Effector memory CD8-positive, alpha-beta T cell (primary cell): ENCODE measurements at regions not wholly inside any gene's neighbourhood (a gene's known extent, or its start where the extent isn't known, plus 50 kb on each side); places are given as distances from the start of the nearest gene placed in this dataset.

Experiments used
- ATAC-seq: fragments of 150-1000 bp; cut with Tn5 transposase; replicated peaks from 2 replicates; pipeline ENCODE4 v1.10.0; 2021; ENCODE audit warnings: mild to moderate bottlenecking, moderate library complexity
- DNase-seq, 3 experiments: peaks; one replicate each; pipeline ENCODE4 v3.0.0; 2021
- H3K27ac Mint-ChIP-seq, 2 donors: one replicate each; pipeline ENCODE4 v1.8.0; 2022; ENCODE audit warnings: mild to moderate bottlenecking in 2 of 2, mixed read lengths in 2 of 2, moderate library complexity in 2 of 2
- H3K27me3 Mint-ChIP-seq, 2 donors: one replicate each; pipeline ENCODE4 v1.8.0; 2022; ENCODE audit warnings: mixed read lengths in 2 of 2
- H3K36me3 Mint-ChIP-seq: one replicate; pipeline ENCODE4 v1.8.0; 2022; ENCODE audit warnings: mild to moderate bottlenecking, moderate library complexity, mixed read lengths; ENCODE audit not compliant: insufficient read depth
- H3K4me1 Mint-ChIP-seq, 2 donors: one replicate each; pipeline ENCODE4 v1.8.0; 2022; ENCODE audit warnings: low read depth in 2 of 2, mixed read lengths in 2 of 2
- H3K4me3 Mint-ChIP-seq, 2 donors: one replicate each; pipeline ENCODE4 v1.8.0; 2022; ENCODE audit warnings: mild to moderate bottlenecking in 2 of 2, mixed read lengths in 2 of 2, moderate library complexity in 2 of 2
- H3K9me3 Mint-ChIP-seq, 2 donors: one replicate each; pipeline ENCODE4 v1.8.0; 2022; ENCODE audit warnings: mixed read lengths in 2 of 2

DNA sequence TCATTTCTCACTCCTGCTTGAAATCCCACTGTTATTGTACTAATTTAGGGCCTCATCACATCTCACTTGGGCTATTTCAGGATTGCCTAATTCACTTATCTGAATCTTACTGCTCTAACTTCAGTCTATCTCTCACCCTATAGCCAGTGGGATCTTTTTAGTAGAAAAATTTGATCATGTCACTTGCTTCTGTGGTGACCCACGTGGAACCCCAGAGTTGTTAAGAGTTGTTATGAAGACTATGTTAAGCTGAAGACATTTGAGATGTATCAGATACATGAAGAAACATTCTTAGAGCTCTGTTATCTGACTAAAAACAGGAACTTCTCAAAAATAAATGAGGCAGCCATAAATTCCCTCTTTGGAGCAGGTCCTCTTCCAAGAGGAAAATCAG is 1375.6 kb upstream of the TENM4 start:
- Mint-ChIP-seq H3K9me3 (peaks cover 0 to 6% of the 10 kb centered on the region in 2 donors), H3K27me3 (no peaks in the 10 kb centered on the region), H3K4me3 (no peak overlapping the region), H3K36me3 (no peaks in the 10 kb centered on the region), H3K27ac (no peak overlapping the region), H3K4me1 (no peaks in the 10 kb centered on the region)
- DNase-seq = no peak
- no peak for ATAC-seq

- peaks cover 0 to 7% of the 10 kb centered on the region in 2 donors for H3K9me3 Mint-ChIP-seq
- ATAC-seq = no peak
- no peaks in the 10 kb centered on the region for H3K4me1 Mint-ChIP-seq
- H3K4me3 Mint-ChIP-seq = no peak overlapping the region
- no peak for DNase-seq
- no peak overlapping the region for H3K27ac Mint-ChIP-seq
- H3K36me3 Mint-ChIP-seq = no peaks in the 10 kb centered on the region
- no peaks in the 10 kb centered on the region for H3K27me3 Mint-ChIP-seq
Observed at GRCh38 chr11:80815752-80816453, 1375.1 kb upstream of the TENM4 start.

DNA sequence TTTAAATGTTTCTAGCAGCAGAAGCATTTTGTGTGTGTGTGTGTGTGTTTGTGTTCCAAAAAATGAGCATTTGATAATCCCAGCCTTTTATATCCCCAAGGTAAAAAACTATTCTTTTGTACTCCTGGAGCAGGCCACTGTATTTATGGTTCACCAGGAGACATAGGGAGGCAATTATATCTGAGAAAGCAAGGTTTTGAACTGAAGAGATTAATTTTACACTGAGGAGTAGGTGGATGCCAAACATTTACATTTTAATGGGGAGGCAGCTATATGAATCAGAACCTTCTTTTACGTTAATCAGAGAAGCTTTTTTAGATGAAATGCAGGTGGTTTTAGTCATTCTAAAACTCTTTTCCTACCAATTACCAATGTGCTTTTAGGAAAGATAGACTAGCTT is 1374.0 kb upstream of the TENM4 start:
- no peak for DNase-seq
- H3K27ac Mint-ChIP-seq = no peak overlapping the region
- no peaks in the 10 kb centered on the region for H3K4me1 Mint-ChIP-seq
- H3K36me3 Mint-ChIP-seq = no peaks in the 10 kb centered on the region
- H3K27me3 Mint-ChIP-seq = no peaks in the 10 kb centered on the region
- H3K4me3 Mint-ChIP-seq = no peak overlapping the region
- no peak for ATAC-seq
- peaks cover 7 to 8% of the 10 kb centered on the region in 2 donors for H3K9me3 Mint-ChIP-seq

GRCh38 chr11:80810695-80811094 is 1369.9 kb upstream of the TENM4 start:
- no peaks in the 10 kb centered on the region for H3K4me1 Mint-ChIP-seq
- no peak overlapping the region for H3K27ac Mint-ChIP-seq

DNA sequence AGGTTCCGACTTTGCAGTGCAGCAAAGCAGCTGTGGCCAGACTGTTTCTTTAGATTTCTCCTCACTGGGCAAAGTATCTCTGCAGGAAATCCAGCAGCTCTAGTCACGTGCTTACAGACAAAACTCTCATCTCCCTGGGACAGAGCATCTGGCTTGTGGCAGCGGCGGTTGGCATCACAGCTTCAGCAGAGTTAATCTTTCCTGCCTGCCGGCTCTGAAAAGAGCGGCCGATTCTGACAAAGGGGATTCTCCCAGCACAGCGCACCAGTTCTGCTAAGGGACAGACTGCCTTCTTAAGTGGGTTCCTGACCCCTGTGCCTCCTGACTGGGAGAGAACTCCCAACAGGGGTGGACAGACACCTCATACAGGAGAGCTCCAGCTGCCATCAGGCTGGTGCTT is 1357.3 kb upstream of the TENM4 start:
- no peaks in the 10 kb centered on the region for H3K36me3 Mint-ChIP-seq
- H3K4me3 Mint-ChIP-seq = no peak overlapping the region
- ATAC-seq = no peak
- H3K4me1 Mint-ChIP-seq = no peaks in the 10 kb centered on the region
- DNase-seq = no peak
- H3K27me3 Mint-ChIP-seq = no peaks in the 10 kb centered on the region
- peaks cover 6 to 38% of the 10 kb centered on the region in 2 donors for H3K9me3 Mint-ChIP-seq
- no peak overlapping the region for H3K27ac Mint-ChIP-seq

More at GRCh38 chr11:80810695-80811094, 1369.9 kb upstream of the TENM4 start:
- Mint-ChIP-seq H3K9me3 (peaks cover 1 to 15% of the 10 kb centered on the region in 2 donors), H3K27me3 (no peaks in the 10 kb centered on the region), H3K36me3 (no peaks in the 10 kb centered on the region), H3K4me3 (no peak overlapping the region)
- DNase-seq = no peak
- ATAC-seq = no peak

DNA sequence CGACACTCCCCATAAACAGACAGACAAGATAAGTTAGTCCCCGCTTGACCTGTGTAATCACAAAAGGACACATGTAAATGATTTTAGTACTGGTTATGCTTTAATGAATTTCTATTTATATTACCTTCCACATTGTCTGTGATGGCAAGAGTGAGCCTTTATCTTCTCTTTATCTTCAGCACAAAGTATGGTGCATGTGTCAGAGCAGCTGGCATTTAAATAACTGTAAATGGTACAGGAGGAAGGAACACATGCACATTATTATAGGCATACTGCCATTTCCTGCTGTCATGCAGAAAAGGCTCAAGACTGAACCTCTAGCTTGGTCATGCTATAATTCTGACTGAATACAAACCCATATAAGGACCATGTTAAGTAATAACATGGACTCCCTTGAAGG is 1342.7 kb upstream of the TENM4 start:
- H3K9me3 Mint-ChIP-seq = peaks cover 10 to 20% of the 10 kb centered on the region in 2 donors
- no peaks in the 10 kb centered on the region for H3K27me3 Mint-ChIP-seq
- DNase-seq (no peak), ATAC-seq (no peak)
- H3K36me3 Mint-ChIP-seq = no peaks in the 10 kb centered on the region
- no peak overlapping the region for H3K27ac Mint-ChIP-seq
- H3K4me3 Mint-ChIP-seq = no peak overlapping the region
- no peaks in the 10 kb centered on the region for H3K4me1 Mint-ChIP-seq

DNA sequence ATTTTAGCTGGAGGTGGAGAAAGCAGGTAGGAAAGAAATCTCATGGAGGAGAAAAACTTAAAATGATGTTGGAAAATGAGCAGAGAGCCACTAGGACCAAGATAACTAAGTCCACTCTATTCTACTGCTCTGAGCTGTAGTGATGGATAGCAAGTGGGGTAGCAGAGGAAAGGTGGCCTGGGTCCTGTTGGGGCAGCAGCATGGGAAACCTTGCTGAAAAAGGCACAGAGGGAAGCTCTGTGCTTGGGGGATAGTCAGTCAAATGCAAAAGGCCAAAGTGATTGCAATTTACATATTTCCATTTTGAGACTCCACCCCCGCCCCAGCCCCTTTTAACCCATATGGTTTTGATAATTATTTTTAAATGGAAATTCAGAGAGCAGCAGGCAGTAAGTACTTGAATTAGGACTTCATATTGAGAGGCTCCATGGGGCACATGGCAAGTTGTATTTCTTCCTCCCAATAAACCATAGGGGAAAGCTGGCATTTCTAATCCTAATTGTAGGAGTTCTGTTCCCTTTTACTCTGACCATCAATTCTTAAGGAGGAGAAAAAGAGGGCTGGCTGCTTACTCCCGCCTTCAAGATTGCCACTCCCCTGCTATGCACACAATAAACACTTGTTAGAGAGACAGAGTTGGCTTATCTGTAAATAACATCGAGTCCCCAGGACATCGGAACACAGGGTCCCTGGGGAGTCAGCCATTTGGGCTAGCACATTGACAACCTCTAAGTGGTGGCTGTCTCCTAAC is 1341.5 kb upstream of the TENM4 start:
- Mint-ChIP-seq H3K9me3 (peaks cover 12 to 23% of the 10 kb centered on the region in 2 donors), H3K4me1 (no peaks in the 10 kb centered on the region), H3K27ac (no peak overlapping the region), H3K36me3 (no peaks in the 10 kb centered on the region), H3K4me3 (no peak overlapping the region), H3K27me3 (no peaks in the 10 kb centered on the region)
- DNase-seq (no peak), ATAC-seq (no peak)

DNA sequence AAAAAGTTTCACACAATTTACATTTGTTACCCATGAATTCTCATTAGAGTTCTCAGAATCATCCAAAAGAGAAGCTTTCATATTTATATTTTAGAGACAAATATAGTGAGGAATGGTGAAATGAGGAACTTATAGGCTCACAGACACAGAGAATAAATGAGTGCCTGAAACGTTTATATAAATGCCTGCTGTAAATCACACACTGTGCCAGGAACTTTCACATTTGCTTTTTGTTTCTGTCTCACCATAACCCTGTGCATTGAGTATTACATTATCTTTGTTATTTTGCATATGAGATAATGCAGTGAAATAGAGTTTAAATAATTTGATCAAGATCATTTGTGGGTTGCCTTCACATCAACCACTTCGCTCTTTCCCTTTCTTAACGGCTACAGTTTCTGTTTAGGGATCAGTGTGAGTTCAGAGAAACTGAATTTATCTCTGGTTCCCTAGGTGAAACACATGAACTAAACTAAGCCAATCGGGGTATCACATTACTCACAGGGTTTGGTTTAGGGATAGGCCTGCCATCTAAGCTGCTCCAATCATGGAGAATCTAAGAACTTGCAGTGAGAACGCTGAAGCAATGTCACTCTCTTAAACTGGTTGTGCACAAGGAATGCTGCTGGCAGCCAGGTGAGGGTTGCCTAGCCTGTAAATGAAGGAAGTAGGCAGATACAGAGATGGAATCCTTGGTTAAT is 1339.2 kb upstream of the TENM4 start:
- Mint-ChIP-seq H3K9me3 (peaks cover 13 to 21% of the 10 kb centered on the region in 2 donors), H3K4me3 (no peak overlapping the region), H3K27ac (no peak overlapping the region), H3K27me3 (no peaks in the 10 kb centered on the region), H3K4me1 (no peaks in the 10 kb centered on the region), H3K36me3 (no peaks in the 10 kb centered on the region)
- DNase-seq (no peak), ATAC-seq (no peak)

- Mint-ChIP-seq H3K27ac (no peak overlapping the region), H3K9me3 (peaks cover 11 to 24% of the 10 kb centered on the region in 2 donors), H3K36me3 (no peaks in the 10 kb centered on the region), H3K4me3 (no peak overlapping the region), H3K27me3 (no peaks in the 10 kb centered on the region), H3K4me1 (no peaks in the 10 kb centered on the region)
- ATAC-seq = no peak
- DNase-seq = no peak
Observed at GRCh38 chr11:80778941-80779340, 1338.1 kb upstream of the TENM4 start.

- ATAC-seq (no peak), DNase-seq (no peak)
- peaks cover 12 to 24% of the 10 kb centered on the region in 2 donors for H3K9me3 Mint-ChIP-seq
- H3K27ac Mint-ChIP-seq = no peak overlapping the region
- no peaks in the 10 kb centered on the region for H3K4me1 Mint-ChIP-seq
- H3K27me3 Mint-ChIP-seq = no peaks in the 10 kb centered on the region
- no peaks in the 10 kb centered on the region for H3K36me3 Mint-ChIP-seq
- no peak overlapping the region for H3K4me3 Mint-ChIP-seq
Observed at GRCh38 chr11:80778432-80778831, 1337.6 kb upstream of the TENM4 start.

DNA sequence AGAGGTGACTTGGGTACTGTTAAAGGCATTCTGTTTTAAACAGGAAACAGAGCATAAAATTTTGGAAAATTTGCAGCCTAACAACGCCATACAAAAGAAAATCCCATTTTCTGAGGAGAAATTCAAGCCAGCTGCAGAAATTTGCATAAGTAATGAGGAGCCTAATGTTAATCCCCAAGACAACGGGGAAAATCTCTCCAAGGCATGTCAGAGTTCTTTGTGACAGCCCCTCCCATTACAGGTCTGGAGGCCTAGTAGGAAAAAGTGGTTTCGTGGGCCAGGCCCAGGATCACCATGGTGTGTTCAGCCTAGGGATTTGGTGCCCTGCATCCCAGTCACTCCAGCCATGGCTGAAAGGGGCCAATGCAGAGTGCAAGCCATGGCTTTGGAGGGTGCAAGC is 1333.1 kb upstream of the TENM4 start:
- ATAC-seq = no peak
- Mint-ChIP-seq H3K4me3 (no peak overlapping the region), H3K27me3 (no peaks in the 10 kb centered on the region), H3K27ac (no peak overlapping the region), H3K36me3 (no peaks in the 10 kb centered on the region), H3K9me3 (peaks cover 16 to 35% of the 10 kb centered on the region in 2 donors), H3K4me1 (no peaks in the 10 kb centered on the region)
- no peak for DNase-seq

GRCh38 chr11:80771017-80771416 is 1330.2 kb upstream of the TENM4 start:
- ATAC-seq = no peak
- DNase-seq = no peak
- Mint-ChIP-seq H3K4me1 (no peaks in the 10 kb centered on the region), H3K27me3 (no peaks in the 10 kb centered on the region), H3K27ac (no peak overlapping the region), H3K9me3 (peaks cover 11 to 29% of the 10 kb centered on the region in 2 donors), H3K36me3 (no peaks in the 10 kb centered on the region), H3K4me3 (no peak overlapping the region)

DNA sequence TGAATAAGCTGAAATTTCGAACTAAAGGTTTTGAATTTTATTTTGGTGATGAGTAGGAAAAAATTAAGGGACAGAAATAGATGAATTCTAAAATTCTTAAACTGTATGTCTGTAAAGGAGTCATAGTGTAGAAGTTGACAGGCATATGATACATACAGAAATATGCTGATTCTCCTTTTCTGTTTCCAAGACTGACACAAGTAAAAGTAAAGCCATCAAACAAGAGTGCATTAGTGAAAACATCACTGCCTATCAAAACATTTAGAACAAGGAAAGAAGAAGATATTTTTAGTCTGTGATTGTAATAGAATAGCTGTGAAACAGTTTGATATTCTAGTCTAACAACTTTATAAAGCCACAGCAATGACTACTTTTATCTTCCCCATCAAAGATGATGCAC is 1318.0 kb upstream of the TENM4 start:
- no peaks in the 10 kb centered on the region for H3K4me1 Mint-ChIP-seq
- H3K27ac Mint-ChIP-seq = no peak overlapping the region
- no peaks in the 10 kb centered on the region for H3K36me3 Mint-ChIP-seq
- no peak for ATAC-seq
- H3K9me3 Mint-ChIP-seq = peaks cover 6 to 7% of the 10 kb centered on the region in 2 donors
- no peak for DNase-seq
- no peaks in the 10 kb centered on the region for H3K27me3 Mint-ChIP-seq
- no peak overlapping the region for H3K4me3 Mint-ChIP-seq
